WTC11 (cell line): ENCODE measurements at regions not wholly inside any gene's neighbourhood (a gene's known extent, or its start where the extent isn't known, plus 50 kb on each side); places are given as distances from the start of the nearest gene placed in this dataset.

ENCODE experiments used
- ATAC-seq: fragments of 200-7000 bp; cut with Tn5 transposase; 2 replicates; pipeline ENCODE4 v1.10.0; 2021; ENCODE audit warnings: mild to moderate bottlenecking, moderate library complexity
- CTCF ChIA-PET: fragments of 300-600 bp; sonication (Branson Sonifier 250); formaldehyde crosslinking; loops from one replicate; lab custom pipeline; 2021; ENCODE audit warnings: antibody characterized with exemption; lab: Charles Lee
- POLR2A ChIA-PET: fragments of 350-600 bp; sonication (Branson Sonifier 250); formaldehyde crosslinking; loops from one replicate; lab custom pipeline; 2021; ENCODE audit warnings: antibody characterized with exemption; lab: Charles Lee
- DNase-seq: peaks from one replicate; pipeline ENCODE4 v3.0.0; 2021; ENCODE audit warnings: low spot score
- H3K27ac Mint-ChIP-seq: 2 replicates; pipeline ENCODE4 v1.8.0; 2021; ENCODE audit warnings: mixed read lengths
- H3K27me3 Mint-ChIP-seq: 2 replicates; pipeline ENCODE4 v1.8.0; 2021; ENCODE audit warnings: low read depth, mild to moderate bottlenecking, moderate library complexity, mixed read lengths
- H3K36me3 Mint-ChIP-seq: 2 replicates; pipeline ENCODE4 v1.8.0; 2021; ENCODE audit warnings: mixed read lengths
- H3K4me1 Mint-ChIP-seq: 2 replicates; pipeline ENCODE4 v1.8.0; 2022; ENCODE audit warnings: mixed read lengths
- H3K4me3 Mint-ChIP-seq: 2 replicates; pipeline ENCODE4 v1.8.0; 2021; ENCODE audit warnings: mild to moderate bottlenecking, moderate library complexity, mixed read lengths
- H3K9me3 Mint-ChIP-seq: 2 replicates; pipeline ENCODE4 v1.8.0; 2021; ENCODE audit warnings: mixed read lengths
- ARID4B ChIP-seq: sonication (generic); formaldehyde crosslinking; IDR thresholded peaks from 2 replicates; pipeline ENCODE4 v1.8.0; 2023; ENCODE audit warnings: missing genetic modification reagents, mild to moderate bottlenecking, borderline replicate concordance
- CDX4 ChIP-seq: fragments of 250-450 bp; sonication (Bioruptor Pico); IDR thresholded peaks from 2 replicates; pipeline ENCODE4 v1.9.0; 2021; ENCODE audit warnings: moderate library complexity, mild to moderate bottlenecking, inconsistent platforms, borderline replicate concordance
- CREM ChIP-seq: sonication (generic); formaldehyde crosslinking; IDR thresholded peaks from 2 replicates; pipeline ENCODE4 v1.8.1; 2022; ENCODE audit warnings: mild to moderate bottlenecking, missing genetic modification reagents, moderate library complexity
- CTCF ChIP-seq: fragments of 200-600 bp; IDR thresholded peaks from 2 replicates; pipeline ENCODE4 v1.8.0; 2022; ENCODE audit warnings: antibody characterized with exemption
- E2F1 ChIP-seq: sonication (generic); formaldehyde crosslinking; IDR thresholded peaks from 2 replicates; pipeline ENCODE4 v1.8.0; 2022; ENCODE audit warnings: mild to moderate bottlenecking, missing genetic modification reagents
- FOXJ3 ChIP-seq: sonication (generic); formaldehyde crosslinking; IDR thresholded peaks from 2 replicates; pipeline ENCODE4 v1.9.0; 2021; ENCODE audit warnings: missing genetic modification reagents, mild to moderate bottlenecking, borderline replicate concordance
- MAX ChIP-seq: sonication (generic); formaldehyde crosslinking; IDR thresholded peaks from 2 replicates; pipeline ENCODE4 v1.8.0; 2022; ENCODE audit warnings: mild to moderate bottlenecking, missing genetic modification reagents
- OVOL2 ChIP-seq: fragments of 250-450 bp; sonication (Bioruptor Pico); IDR thresholded peaks from 2 replicates; pipeline ENCODE4 v1.9.0; 2021; ENCODE audit warnings: mild to moderate bottlenecking, borderline replicate concordance
- RORB ChIP-seq: fragments of 250-450 bp; sonication (Bioruptor Pico); IDR thresholded peaks from 2 replicates; pipeline ENCODE4 v1.9.0; 2021; ENCODE audit warnings: mild to moderate bottlenecking
- SMAD3 ChIP-seq: sonication (generic); formaldehyde crosslinking; IDR thresholded peaks from 2 replicates; pipeline ENCODE4 v1.8.0; 2022; ENCODE audit warnings: missing genetic modification reagents, mild to moderate bottlenecking, borderline replicate concordance
- TEAD1 ChIP-seq: sonication (generic); formaldehyde crosslinking; IDR thresholded peaks from 2 replicates; pipeline ENCODE4 v1.8.0; 2022; ENCODE audit warnings: mild to moderate bottlenecking, missing genetic modification reagents
- USF1 ChIP-seq: sonication (generic); formaldehyde crosslinking; IDR thresholded peaks from 2 replicates; pipeline ENCODE4 v1.8.0; 2022; ENCODE audit warnings: mild to moderate bottlenecking, missing genetic modification reagents
- USF2 ChIP-seq: sonication (generic); formaldehyde crosslinking; IDR thresholded peaks from 2 replicates; pipeline ENCODE4 v1.8.1; 2023; ENCODE audit warnings: mild to moderate bottlenecking, missing genetic modification reagents, moderate library complexity
- ZBTB43 ChIP-seq: sonication (generic); formaldehyde crosslinking; IDR thresholded peaks from 2 replicates; pipeline ENCODE4 v1.8.1; 2023; ENCODE audit warnings: mild to moderate bottlenecking, missing genetic modification reagents
- ZNF121 ChIP-seq: sonication (generic); formaldehyde crosslinking; IDR thresholded peaks from 2 replicates; pipeline ENCODE4 v1.8.0; 2023; ENCODE audit warnings: missing genetic modification reagents
- ZNF317 ChIP-seq: sonication (generic); formaldehyde crosslinking; IDR thresholded peaks from 2 replicates; pipeline ENCODE4 v1.8.1; 2023; ENCODE audit warnings: low read depth, mild to moderate bottlenecking, moderate library complexity, missing genetic modification reagents, borderline replicate concordance
- ZNF396 ChIP-seq: fragments of 250-450 bp; sonication (Bioruptor Pico); IDR thresholded peaks from 2 replicates; pipeline ENCODE4 v1.8.0; 2021; ENCODE audit warnings: mild to moderate bottlenecking, moderate library complexity, borderline replicate concordance
- ZNF532 ChIP-seq: fragments of 250-450 bp; sonication (Bioruptor Pico); IDR thresholded peaks from 2 replicates; pipeline ENCODE4 v1.9.0; 2021; ENCODE audit warnings: mild to moderate bottlenecking, borderline replicate concordance

- TF ChIP-seq SMAD3 (CRISPR knock-in tag) (no peak), RORB (CRISPR knock-in tag) (no peak), ARID4B (CRISPR knock-in tag) (no peak), FOXJ3 (CRISPR knock-in tag) (no peak)
Observed at GRCh38 chr4:178966644-178967043, 1524.4 kb upstream of the AGA start (continued).

- Mint-ChIP-seq H3K9me3 (no peaks in the 10 kb centered on the region), H3K27ac (peak overlapping the region; percentile 53), H3K27me3 (no peaks in the 10 kb centered on the region), H3K4me3 (no peak overlapping the region), H3K4me1 (peaks cover 24% of the 10 kb centered on the region), H3K36me3 (no peaks in the 10 kb centered on the region)
- DNase-seq (no peak), ATAC-seq (peak; percentile 55)
- POLR2A ChIA-PET, result interaction anchor here (0.6 kb wide), 1 partner anchor 126 kb away, joined by 3 read pairs; no protein-coding TSS in a partner anchor
- CTCF ChIA-PET, result no interaction called here
- TF ChIP-seq OVOL2 (CRISPR knock-in tag) (no peak), TEAD1 (no peak), ZNF532 (CRISPR knock-in tag) (no peak), CTCF (no peak), USF2 (CRISPR knock-in tag) (no peak), USF1 (CRISPR knock-in tag) (no peak), E2F1 (CRISPR knock-in tag) (no peak), CDX4 (CRISPR knock-in tag) (no peak), ZNF121 (CRISPR knock-in tag) (no peak), ZBTB43 (CRISPR knock-in tag) (no peak), ZNF396 (CRISPR knock-in tag) (no peak), ZNF317 (CRISPR knock-in tag) (no peak), MAX (no peak), CREM (CRISPR knock-in tag) (no peak)
Observed at GRCh38 chr4:178970433-178971140, 1528.3 kb upstream of the AGA start.
